Superior temporal gyrus (tissue), 1 donor: ENCODE measurements at regions not wholly inside any gene's neighbourhood (a gene's known extent, or its start where the extent isn't known, plus 50 kb on each side); places are given as distances from the start of the nearest gene placed in this dataset.

Source experiments
- DNase-seq: peaks from one replicate; pipeline ENCODE4 v3.0.0-alpha.2; 2016; ENCODE audit errors: extremely low spot score

GRCh38 chr6:105651969-105652368 is 249.1 kb upstream of the PREP start:
- DNase-seq = no peak

- no peak for DNase-seq
Observed at GRCh38 chr6:105650347-105650746, 247.5 kb upstream of the PREP start.

GRCh38 chr6:105649192-105649591 is 246.3 kb upstream of the PREP start:
- no peak for DNase-seq

GRCh38 chr6:105648276-105648675 is 245.4 kb upstream of the PREP start:
- DNase-seq = no peak

GRCh38 chr6:105646391-105646867 is 243.5 kb upstream of the PREP start:
- DNase-seq = no peak

- DNase-seq = no peak
Observed at GRCh38 chr6:105645958-105646357, 243.1 kb upstream of the PREP start.

GRCh38 chr6:105645156-105645555 is 242.3 kb upstream of the PREP start:
- DNase-seq = peak; percentile 55

- no peak for DNase-seq
Observed at GRCh38 chr6:105644691-105645090, 241.8 kb upstream of the PREP start.

- no peak for DNase-seq
Observed at GRCh38 chr6:105644073-105644489, 241.2 kb upstream of the PREP start.

GRCh38 chr6:105642708-105643107 is 239.8 kb upstream of the PREP start:
- no peak for DNase-seq

- DNase-seq = no peak
Observed at GRCh38 chr6:105641504-105641903, 238.6 kb upstream of the PREP start.

- no peak for DNase-seq
Observed at GRCh38 chr6:105639124-105639523, 236.2 kb upstream of the PREP start.

- no peak for DNase-seq
Observed at GRCh38 chr6:105633814-105634213, 230.9 kb upstream of the PREP start.

GRCh38 chr6:105628156-105628860 is 225.4 kb upstream of the PREP start:
- DNase-seq = no peak

GRCh38 chr6:105626295-105627158 is 223.6 kb upstream of the PREP start:
- DNase-seq = peak; percentile 27

GRCh38 chr6:105624021-105624420 is 221.1 kb upstream of the PREP start:
- no peak for DNase-seq

- no peak for DNase-seq
Observed at GRCh38 chr6:105622226-105622625, 219.3 kb upstream of the PREP start.

GRCh38 chr6:105621564-105622175 is 218.8 kb upstream of the PREP start:
- DNase-seq = no peak

GRCh38 chr6:105620878-105621277 is 218.0 kb upstream of the PREP start:
- no peak for DNase-seq

GRCh38 chr6:105619971-105620741 is 217.3 kb upstream of the PREP start:
- DNase-seq = no peak

- no peak for DNase-seq
Observed at GRCh38 chr6:105618247-105618646, 215.4 kb upstream of the PREP start.

- no peak for DNase-seq
Observed at GRCh38 chr6:105616521-105616920, 213.6 kb upstream of the PREP start.
